ENCODE measurements at regions not wholly inside any gene's neighbourhood (a gene's known extent, or its start where the extent isn't known, plus 50 kb on each side); places are given as distances from the start of the nearest gene placed in this dataset.

DNA sequence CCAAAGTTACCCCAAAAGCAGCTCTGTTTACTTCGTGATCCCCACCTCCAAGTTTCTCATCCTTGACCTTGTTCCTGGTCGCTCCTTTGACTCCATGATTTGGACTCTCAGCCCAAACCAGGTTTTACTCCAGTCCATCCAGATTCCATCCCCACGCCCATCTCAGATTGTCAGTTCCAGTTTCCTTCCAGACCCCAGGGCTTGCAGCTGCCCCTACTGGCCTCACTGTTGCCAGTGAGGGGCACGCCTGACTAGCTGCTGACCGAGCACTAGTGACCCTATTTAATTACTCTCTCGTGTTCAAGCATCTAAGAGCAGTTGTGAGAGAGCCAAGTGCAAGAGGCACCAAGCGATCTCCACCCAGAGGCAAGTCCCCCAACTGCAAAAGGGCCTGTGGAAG is 155.1 kb upstream of the FUT8 start:
- TF ChIP-seq, protein P1, sequence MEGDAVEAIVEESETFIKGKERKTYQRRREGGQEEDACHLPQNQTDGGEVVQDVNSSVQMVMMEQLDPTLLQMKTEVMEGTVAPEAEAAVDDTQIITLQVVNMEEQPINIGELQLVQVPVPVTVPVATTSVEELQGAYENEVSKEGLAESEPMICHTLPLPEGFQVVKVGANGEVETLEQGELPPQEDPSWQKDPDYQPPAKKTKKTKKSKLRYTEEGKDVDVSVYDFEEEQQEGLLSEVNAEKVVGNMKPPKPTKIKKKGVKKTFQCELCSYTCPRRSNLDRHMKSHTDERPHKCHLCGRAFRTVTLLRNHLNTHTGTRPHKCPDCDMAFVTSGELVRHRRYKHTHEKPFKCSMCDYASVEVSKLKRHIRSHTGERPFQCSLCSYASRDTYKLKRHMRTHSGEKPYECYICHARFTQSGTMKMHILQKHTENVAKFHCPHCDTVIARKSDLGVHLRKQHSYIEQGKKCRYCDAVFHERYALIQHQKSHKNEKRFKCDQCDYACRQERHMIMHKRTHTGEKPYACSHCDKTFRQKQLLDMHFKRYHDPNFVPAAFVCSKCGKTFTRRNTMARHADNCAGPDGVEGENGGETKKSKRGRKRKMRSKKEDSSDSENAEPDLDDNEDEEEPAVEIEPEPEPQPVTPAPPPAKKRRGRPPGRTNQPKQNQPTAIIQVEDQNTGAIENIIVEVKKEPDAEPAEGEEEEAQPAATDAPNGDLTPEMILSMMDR (IDR thresholded peaks at IDR 0.05), result no peak
- no peak for TF ChIP-seq EP300 (IDR thresholded peaks at IDR 0.05)
- TF ChIP-seq POLR2AphosphoS5 (IDR thresholded peaks at IDR 0.05), result no peak
- no peak for TF ChIP-seq POLR2A (IDR thresholded peaks at IDR 0.05; ENCODE audit: low read depth)

Measured in esophagus muscularis mucosa (tissue), 4 donors.